Activated CD4-positive, alpha-beta T cell treated with anti-CD3 and anti-CD28 coated beads, Interleukin-2, amount 50 U/mL, for 4 hours (primary cell): ENCODE measurements at regions not wholly inside any gene's neighbourhood (a gene's known extent, or its start where the extent isn't known, plus 50 kb on each side); places are given as distances from the start of the nearest gene placed in this dataset.

ENCODE experiments used
- DNase-seq, 2 experiments: peaks; one replicate each; pipeline ENCODE4 v3.0.0-alpha.2; 2020

DNA sequence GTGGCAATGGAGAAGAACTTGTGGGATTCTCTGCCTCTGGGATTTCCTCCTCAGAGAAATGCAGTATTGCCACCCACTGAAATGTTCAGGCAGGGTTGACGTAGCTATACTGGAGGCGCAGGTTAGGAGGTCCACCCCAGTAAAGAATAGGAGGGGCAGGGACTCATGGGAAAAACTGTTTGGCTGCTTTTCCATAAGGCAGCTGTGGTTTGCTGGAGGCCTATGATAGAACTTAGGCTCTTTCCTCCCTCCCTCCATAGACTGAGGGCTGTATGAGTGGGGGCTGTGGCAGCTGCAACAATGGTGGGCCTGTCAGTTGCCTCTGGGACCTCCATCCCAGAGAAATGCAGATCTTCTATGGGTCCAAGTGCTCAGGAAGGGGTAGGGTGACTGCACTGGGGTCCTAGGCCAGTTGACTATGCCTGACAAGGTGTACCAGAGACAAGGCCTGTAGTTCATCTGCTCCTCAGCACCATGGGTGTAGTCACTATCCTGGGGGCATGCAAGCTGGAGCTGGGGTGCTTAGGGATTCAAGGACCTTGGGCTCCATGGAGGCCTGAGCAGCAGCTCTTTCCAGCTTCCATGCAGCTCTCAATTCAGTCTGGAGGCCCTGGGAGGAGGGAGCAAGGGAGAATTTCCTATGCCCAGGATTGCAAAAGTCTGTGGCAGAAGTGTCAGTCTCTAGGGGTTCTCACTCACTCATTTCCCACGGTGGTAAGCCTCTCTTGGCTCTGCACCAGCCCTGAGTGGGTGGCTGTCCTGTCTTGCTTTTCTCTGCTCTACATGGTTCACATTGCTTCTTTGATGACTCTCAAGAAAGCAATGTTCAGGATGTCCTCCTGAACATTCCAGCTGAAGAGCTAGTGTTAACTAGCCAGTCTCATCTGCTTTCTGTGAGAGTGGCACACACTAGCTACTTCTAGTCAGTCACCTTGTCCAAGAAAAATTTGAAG is 353.0 kb downstream of the IDS start:
- DNase-seq, result no peak

- no peak for DNase-seq
These were observed 359.2 kb downstream of the IDS start for GRCh38 chrX:149145845-149146285.

DNA sequence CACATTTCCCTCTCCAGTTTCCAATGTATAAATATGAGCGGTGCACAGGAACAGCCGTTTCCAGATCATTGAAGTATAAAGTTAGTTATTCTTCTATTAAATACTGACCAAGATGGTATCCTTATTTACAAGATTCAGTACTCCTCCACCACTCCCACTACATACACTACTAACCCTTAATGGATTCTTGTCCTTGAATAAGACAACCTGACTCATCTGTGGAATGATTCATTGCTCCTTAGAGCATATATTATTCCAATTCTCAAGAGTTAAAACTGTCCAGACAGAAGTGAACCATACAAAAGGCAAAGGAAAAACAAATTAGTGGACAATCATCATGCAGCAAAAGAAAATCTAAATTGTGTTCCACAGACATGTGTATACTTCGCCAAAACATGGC is 373.3 kb downstream of the IDS start:
- no peak for DNase-seq

DNA sequence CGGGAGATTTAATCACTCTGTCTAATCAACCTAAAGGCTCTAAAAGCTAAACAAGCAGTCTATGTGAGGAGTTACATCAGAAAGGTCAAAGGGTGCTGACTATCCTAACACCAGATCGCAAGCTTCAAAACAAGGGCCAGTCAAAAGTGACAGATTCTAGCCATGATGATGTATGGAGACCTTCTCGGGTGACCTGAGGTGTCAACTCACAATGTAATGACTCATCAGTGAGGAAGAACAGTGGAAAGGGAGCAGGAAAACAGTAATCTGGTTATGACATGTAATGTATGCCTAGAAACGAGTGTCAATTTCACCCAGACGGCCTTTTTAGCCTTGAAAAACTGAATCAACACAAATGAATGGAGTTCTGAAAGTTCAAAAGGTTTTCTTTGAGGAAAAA is 375.3 kb downstream of the IDS start:
- DNase-seq, result no peak

DNA sequence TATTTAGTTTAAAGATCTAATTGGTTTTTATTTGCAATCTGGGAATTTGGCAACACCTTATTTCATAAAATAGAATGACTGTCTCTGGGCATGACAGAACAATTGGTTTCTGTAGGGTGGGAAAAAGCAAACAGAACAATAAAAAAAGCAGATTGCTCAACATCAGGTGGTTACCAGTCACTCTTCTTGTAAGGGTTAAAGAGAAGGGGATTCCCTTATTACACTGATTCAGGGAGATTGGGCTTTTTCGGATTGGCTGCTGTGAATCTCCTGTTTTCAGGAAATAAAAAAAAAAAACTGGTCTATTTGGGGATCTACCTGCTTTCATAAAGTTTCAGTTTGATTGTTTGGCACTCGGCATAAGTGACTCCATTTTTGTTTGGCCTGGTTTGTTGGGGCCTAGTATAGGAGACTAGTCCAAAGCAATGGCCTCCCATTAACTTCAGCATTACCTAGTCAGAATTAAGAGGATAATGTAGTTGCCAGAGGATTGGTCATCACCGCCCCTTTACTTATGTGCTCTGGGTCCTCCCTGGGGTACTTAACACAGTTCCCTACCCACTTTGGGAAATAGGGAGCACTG is 380.5 kb downstream of the IDS start:
- DNase-seq, result no peak

DNA sequence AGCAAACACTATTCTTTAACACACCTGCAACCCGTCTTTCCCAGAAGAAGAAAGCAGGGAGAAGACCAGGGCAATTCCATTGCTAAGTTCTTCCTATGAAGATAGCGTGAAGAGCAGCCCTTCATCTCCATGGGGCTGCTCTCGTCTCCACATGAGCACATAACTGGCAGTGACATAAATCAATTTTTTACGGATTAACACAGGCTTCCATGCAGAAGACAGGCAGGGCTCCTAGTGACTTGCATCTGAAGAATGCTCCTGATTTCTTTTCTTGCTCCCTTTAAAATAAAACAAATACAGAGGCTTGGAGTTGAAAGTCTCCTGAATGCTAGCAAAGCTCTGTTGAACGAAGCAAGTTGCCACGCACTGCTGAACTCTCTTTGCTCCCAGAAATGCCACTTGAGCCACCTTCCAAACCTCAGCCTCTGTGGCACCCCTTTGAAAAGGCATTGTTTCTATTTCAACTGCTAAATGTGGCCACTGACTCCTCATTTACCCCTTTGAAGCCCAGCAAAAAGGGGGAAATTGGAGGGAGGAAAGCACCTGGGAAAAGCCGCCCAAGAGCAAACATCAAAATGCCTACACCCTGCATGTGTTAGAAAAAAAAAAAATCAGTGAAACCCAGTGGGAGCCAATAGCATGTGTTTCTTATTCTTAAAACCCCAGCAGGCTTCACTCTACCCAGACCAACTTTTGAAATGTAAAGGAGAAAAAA is 383.7 kb downstream of the IDS start:
- no peak for DNase-seq

- no peak for DNase-seq
These were observed 384.6 kb downstream of the IDS start for GRCh38 chrX:149120459-149120858.

DNA sequence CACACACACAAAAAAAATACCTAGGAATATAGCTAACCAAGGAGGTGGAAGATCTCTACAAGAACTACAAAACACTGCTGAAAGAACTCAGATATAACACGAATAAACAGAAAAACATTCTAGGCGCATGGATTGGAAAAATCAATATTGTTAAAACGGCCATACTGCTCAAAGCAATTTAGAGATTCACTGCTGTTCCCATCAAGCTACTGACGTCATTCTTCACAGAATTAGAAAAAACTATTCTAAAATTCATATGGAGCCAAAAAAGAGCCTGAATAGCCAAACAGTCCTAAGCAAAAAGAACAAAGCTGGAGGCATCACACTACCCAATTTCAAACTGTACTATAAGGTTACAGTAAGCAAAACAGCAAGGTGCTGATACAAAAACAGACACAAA is 390.2 kb downstream of the IDS start:
- DNase-seq, result no peak

GRCh38 chrX:149114001-149114400 is 391.1 kb downstream of the IDS start:
- no peak for DNase-seq

- no peak for DNase-seq
These were observed 407.3 kb downstream of the IDS start for GRCh38 chrX:149097786-149098185.

- no peak for DNase-seq
These were observed 412.9 kb downstream of the IDS start for GRCh38 chrX:149092179-149092578.

DNA sequence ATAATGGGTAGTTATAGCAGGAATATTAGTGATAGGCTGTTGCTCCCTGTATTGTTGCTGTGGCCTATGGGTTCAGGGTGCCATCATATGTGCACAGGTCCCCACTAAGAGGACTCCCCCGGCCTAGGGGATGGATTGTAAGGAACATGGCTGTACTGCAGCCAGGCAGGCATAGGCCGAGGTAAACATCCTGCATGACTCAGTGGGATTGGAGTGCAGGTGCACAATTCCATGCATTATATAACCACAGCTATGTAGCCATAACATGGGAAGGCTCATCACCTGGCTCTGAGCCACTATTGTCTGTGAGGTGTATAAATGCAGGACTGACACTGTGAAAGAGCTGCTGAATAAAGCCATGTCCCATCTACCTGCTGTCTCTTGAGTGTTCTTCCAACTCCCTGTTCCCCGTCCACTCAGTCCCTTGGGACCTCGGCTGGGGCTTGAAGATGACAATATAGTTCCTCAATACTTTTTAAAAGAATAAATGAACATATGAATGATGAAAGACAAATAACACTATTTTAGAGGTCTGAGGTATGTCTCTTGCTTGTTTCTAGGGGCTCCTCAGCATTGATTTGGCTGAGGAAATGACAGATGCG is 425.2 kb downstream of the IDS start:
- DNase-seq, result no peak

DNA sequence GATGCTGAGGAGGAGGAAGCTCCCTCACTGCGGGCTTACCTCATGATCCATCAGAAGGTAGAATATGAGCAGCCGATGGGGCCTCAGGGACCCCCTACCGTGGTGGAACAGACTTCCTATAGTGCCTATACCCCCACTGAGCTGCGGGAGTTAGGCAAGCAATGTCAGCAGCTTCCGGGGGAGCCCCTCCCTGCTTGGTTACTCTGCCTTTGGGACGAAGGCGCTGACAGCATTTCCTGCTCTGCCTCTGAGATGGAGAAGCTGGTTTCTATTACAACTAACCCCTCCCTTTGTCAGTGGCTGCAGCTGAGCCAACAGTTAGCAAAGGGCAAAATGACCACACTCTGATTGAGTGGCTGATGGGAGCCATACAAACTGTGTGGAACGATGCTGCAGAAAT is 430.7 kb downstream of the IDS start:
- DNase-seq, result no peak

GRCh38 chrX:149073479-149073878 is 431.6 kb downstream of the IDS start:
- no peak for DNase-seq

GRCh38 chrX:149069899-149070298 is 435.2 kb downstream of the IDS start:
- DNase-seq, result no peak

DNA sequence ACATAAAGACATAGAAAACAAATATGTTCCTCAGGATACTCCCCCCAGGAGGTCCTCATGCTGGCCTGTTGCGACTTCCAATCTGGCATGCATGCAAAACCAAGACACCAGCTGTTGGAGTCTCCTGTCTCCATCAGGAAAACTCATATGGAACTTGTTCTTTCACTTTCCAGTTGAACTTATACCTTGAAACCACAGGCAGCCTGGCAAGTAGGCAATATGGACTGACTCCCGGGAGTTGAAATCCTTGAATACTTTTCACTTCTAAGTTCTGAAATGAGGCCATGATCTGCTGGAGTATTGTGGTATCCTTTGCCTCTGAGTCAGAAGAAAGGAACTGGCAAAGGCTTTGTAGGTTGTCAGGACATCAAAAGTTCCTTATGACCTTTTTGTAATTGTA is 444.2 kb downstream of the IDS start:
- DNase-seq, result no peak
